Activated CD4-positive, alpha-beta T cell treated with anti-CD3 and anti-CD28 coated beads, Interleukin-2, amount 10 ng/mL, durations not matched to agents 24 days and 14 days (primary cell): ENCODE measurements at regions not wholly inside any gene's neighbourhood (a gene's known extent, or its start where the extent isn't known, plus 50 kb on each side); places are given as distances from the start of the nearest gene placed in this dataset.

Experiments
- DNase-seq: peaks from one replicate; pipeline ENCODE4 v3.0.0; 2022
- H3K27ac Mint-ChIP-seq: one replicate; pipeline ENCODE4 v1.8.0; 2022; ENCODE audit warnings: mild to moderate bottlenecking, mixed read lengths
- H3K27me3 Mint-ChIP-seq: one replicate; pipeline ENCODE4 v1.8.0; 2022; ENCODE audit warnings: mixed read lengths
- H3K36me3 Mint-ChIP-seq: one replicate; pipeline ENCODE4 v1.8.0; 2022; ENCODE audit warnings: low read depth, mild to moderate bottlenecking, mixed read lengths
- H3K4me1 Mint-ChIP-seq: one replicate; pipeline ENCODE4 v1.8.0; 2021; ENCODE audit warnings: mixed read lengths
- H3K4me3 Mint-ChIP-seq: one replicate; pipeline ENCODE4 v1.8.0; 2022; ENCODE audit warnings: mild to moderate bottlenecking, moderate library complexity, mixed read lengths
- H3K9me3 Mint-ChIP-seq: one replicate; pipeline ENCODE4 v1.8.0; 2021; ENCODE audit warnings: mixed read lengths
- intact Hi-C: fragments of 100-400 bp; cut with micrococcal nuclease; formaldehyde crosslinking; loops from one replicate; pipeline ENCODE4 v1.15.1; 2023

GRCh38 chr16:87094556-87094865 is 222.7 kb downstream of the C16orf95 start:
- intact Hi-C loops = no loop called here
- DNase-seq = no peak
- H3K36me3 Mint-ChIP-seq = no peaks in the 10 kb centered on the region
- no peak overlapping the region for H3K27ac Mint-ChIP-seq
- no peaks in the 10 kb centered on the region for H3K27me3 Mint-ChIP-seq
- H3K9me3 Mint-ChIP-seq = no peaks in the 10 kb centered on the region
- H3K4me3 Mint-ChIP-seq = no peak overlapping the region
- H3K4me1 Mint-ChIP-seq = no peaks in the 10 kb centered on the region

- Mint-ChIP-seq H3K9me3 (no peaks in the 10 kb centered on the region), H3K27ac (no peak overlapping the region), H3K4me3 (no peak overlapping the region), H3K4me1 (no peaks in the 10 kb centered on the region), H3K36me3 (no peaks in the 10 kb centered on the region), H3K27me3 (no peaks in the 10 kb centered on the region)
- intact Hi-C loops = no loop called here
- DNase-seq = no peak
These were observed 221.9 kb downstream of the C16orf95 start for GRCh38 chr16:87095271-87095670.

DNA sequence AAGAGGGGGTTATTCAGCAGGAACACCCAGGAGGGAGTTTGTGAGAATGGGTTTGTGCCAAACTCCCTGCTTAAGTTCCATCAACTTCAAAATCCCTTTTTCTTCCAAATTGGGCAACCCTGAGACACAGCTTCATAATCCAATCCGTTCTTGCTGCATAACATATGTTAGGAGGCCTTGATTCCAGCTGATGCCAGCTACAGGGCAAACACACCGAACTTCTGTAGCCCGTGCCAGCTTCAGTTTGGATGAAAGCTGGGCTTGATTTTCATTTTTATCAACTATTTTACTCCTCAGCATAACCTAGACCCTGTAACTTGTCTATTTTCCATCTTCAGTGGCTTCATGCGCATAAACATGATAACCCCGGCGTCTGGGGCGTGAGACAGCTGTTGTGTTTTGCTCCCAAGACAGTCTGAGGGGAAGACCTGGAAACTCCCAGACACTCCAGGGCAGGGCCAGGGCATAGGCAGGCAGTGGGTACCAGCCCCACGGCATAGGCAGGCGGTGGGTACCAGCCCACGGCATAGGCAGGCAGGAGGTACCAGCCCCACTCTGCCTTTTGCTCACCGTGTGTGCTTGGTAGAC is 220.4 kb downstream of the C16orf95 start:
- Mint-ChIP-seq H3K4me3 (no peak overlapping the region), H3K4me1 (no peaks in the 10 kb centered on the region), H3K27me3 (no peaks in the 10 kb centered on the region), H3K9me3 (no peaks in the 10 kb centered on the region), H3K27ac (no peak overlapping the region), H3K36me3 (no peaks in the 10 kb centered on the region)
- intact Hi-C loops = no loop called here
- DNase-seq = no peak

DNA sequence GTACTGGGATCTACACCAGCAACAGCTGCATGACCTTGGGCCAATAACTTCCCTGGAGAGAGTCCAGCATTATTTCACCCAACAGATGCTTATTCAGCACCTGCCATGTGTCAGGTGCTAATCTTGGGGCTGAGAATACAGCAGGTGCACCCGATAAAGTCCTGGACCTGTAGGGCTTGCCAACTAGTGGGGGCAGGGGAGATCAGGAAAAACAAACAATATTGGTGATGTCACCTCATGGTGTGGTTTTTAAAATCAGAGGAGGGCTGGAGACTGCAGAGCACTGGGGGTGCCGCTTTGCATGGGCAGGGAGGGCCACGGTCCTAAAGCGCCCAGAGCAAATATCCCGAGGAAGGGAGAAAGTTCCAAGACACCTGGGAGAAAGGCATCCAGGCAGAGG is 218.8 kb downstream of the C16orf95 start:
- intact Hi-C loops = no loop called here
- no peak overlapping the region for H3K27ac Mint-ChIP-seq
- no peaks in the 10 kb centered on the region for H3K9me3 Mint-ChIP-seq
- H3K27me3 Mint-ChIP-seq = no peaks in the 10 kb centered on the region
- H3K36me3 Mint-ChIP-seq = no peaks in the 10 kb centered on the region
- no peak for DNase-seq
- H3K4me1 Mint-ChIP-seq = no peaks in the 10 kb centered on the region
- H3K4me3 Mint-ChIP-seq = no peak overlapping the region

GRCh38 chr16:87098976-87099720 is 218.0 kb downstream of the C16orf95 start:
- Mint-ChIP-seq H3K27ac (no peak overlapping the region), H3K9me3 (no peaks in the 10 kb centered on the region), H3K36me3 (no peaks in the 10 kb centered on the region), H3K4me3 (no peak overlapping the region), H3K27me3 (no peaks in the 10 kb centered on the region), H3K4me1 (no peaks in the 10 kb centered on the region)
- no peak for DNase-seq
- intact Hi-C loops = no loop called here

GRCh38 chr16:87100306-87101058 is 216.7 kb downstream of the C16orf95 start:
- intact Hi-C loops = no loop called here
- Mint-ChIP-seq H3K4me3 (no peak overlapping the region), H3K9me3 (no peaks in the 10 kb centered on the region), H3K27me3 (peaks cover 2% of the 10 kb centered on the region), H3K27ac (no peak overlapping the region), H3K36me3 (no peaks in the 10 kb centered on the region), H3K4me1 (no peaks in the 10 kb centered on the region)
- no peak for DNase-seq

DNA sequence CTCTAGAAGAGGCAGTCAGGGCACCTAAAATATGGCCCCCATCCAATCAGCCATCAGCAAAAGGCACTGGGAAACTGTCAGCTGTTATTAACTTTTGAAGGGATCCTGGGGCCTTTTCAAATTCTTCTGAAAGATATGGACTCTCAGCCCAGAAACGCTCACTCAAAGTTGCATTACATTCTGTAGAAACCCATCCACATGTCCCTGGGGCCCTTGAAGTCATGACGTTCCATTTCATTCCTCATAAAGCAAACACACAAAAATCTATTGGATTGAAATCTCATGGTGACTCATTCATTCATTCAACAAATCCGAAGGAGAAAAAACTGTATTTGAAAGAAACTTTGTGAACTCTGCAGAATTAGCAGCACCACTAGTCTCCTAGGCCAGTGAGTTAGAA is 215.3 kb downstream of the C16orf95 start:
- Mint-ChIP-seq H3K36me3 (no peaks in the 10 kb centered on the region), H3K4me3 (no peak overlapping the region), H3K27ac (no peak overlapping the region), H3K9me3 (no peaks in the 10 kb centered on the region), H3K27me3 (peaks cover 2% of the 10 kb centered on the region), H3K4me1 (no peaks in the 10 kb centered on the region)
- intact Hi-C loops = no loop called here
- DNase-seq = no peak

GRCh38 chr16:87107201-87107600 is 210.0 kb downstream of the C16orf95 start:
- Mint-ChIP-seq H3K27me3 (peaks cover 3% of the 10 kb centered on the region), H3K4me1 (no peaks in the 10 kb centered on the region), H3K9me3 (no peaks in the 10 kb centered on the region), H3K36me3 (no peaks in the 10 kb centered on the region), H3K4me3 (no peak overlapping the region), H3K27ac (no peak overlapping the region)
- intact Hi-C loops = no loop called here
- no peak for DNase-seq

DNA sequence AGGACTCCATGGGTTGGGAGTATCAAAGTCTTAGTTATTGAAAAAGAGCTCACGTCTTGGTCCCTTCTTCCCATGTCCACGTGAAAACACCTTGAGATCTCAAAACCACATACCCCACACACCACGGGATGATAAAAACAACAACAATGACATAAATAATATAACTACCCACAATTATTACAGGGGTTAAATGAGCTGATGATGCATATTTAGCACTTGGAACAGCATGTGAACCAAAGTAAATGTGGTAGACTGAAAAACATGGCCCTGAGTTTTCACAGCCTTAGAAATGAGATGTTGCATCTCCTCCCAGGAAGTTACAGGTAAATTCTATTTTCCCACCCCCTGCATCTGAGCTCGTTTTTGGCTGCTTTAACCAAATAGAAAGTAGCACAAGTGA is 208.9 kb downstream of the C16orf95 start:
- intact Hi-C loops = no loop called here
- no peaks in the 10 kb centered on the region for H3K9me3 Mint-ChIP-seq
- DNase-seq = no peak
- H3K27me3 Mint-ChIP-seq = peaks cover 3% of the 10 kb centered on the region
- H3K4me1 Mint-ChIP-seq = no peaks in the 10 kb centered on the region
- H3K36me3 Mint-ChIP-seq = no peaks in the 10 kb centered on the region
- H3K4me3 Mint-ChIP-seq = no peak overlapping the region
- H3K27ac Mint-ChIP-seq = no peak overlapping the region

DNA sequence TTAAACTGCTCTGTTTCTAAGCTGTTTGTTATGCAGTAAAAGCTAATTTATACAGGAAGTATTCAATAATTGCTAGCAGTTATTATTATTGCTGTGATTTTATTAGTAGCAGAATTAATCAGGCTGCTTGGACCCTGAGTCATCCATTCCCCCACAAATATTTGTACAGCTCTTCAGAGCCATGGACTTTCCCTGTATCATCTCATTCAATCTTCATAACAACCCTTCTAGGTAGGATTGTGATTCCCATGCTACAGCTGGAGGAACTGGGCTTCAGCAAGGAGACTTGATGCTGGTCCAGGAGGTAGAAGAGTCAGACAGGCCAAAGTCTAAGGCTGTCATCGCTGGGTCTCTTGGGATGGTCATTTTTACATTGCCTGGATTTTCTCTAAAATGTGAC is 208.3 kb downstream of the C16orf95 start:
- Mint-ChIP-seq H3K27ac (no peak overlapping the region), H3K4me3 (no peak overlapping the region), H3K9me3 (no peaks in the 10 kb centered on the region), H3K4me1 (no peaks in the 10 kb centered on the region), H3K27me3 (peaks cover 3% of the 10 kb centered on the region), H3K36me3 (no peaks in the 10 kb centered on the region)
- DNase-seq = no peak
- intact Hi-C loops = no loop called here

DNA sequence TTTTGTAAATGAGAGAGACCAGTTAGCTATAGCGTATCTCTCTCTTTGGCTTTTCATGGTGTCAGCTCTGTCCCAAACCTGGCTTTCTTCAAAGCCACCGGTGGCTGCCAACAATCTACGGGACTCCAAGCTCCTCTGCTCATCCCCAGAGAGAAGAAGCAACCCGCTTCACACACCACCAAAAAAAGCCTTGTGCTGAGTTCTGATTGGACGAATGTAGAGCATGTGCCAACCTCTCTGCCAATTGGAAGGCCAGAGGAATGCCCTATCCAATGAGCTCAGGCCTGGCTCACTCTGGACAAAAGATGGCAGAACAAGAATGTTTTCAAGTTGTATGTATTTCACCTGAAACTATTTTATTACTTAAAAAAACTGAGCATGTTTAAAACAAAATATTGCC is 202.4 kb downstream of the C16orf95 start:
- intact Hi-C loops = no loop called here

GRCh38 chr16:87115646-87116045 is 201.5 kb downstream of the C16orf95 start:
- H3K36me3 Mint-ChIP-seq = no peaks in the 10 kb centered on the region
- H3K27me3 Mint-ChIP-seq = peaks cover 16% of the 10 kb centered on the region
- intact Hi-C loops = no loop called here
- H3K9me3 Mint-ChIP-seq = no peaks in the 10 kb centered on the region
- no peaks in the 10 kb centered on the region for H3K4me1 Mint-ChIP-seq
- no peak for DNase-seq
- H3K27ac Mint-ChIP-seq = no peak overlapping the region
- no peak overlapping the region for H3K4me3 Mint-ChIP-seq

More for the DNA sequence above, 202.4 kb downstream of the C16orf95 start:
- Mint-ChIP-seq H3K36me3 (no peaks in the 10 kb centered on the region), H3K4me3 (no peak overlapping the region), H3K4me1 (no peaks in the 10 kb centered on the region), H3K27ac (no peak overlapping the region), H3K9me3 (no peaks in the 10 kb centered on the region), H3K27me3 (peaks cover 15% of the 10 kb centered on the region)
- DNase-seq = no peak

DNA sequence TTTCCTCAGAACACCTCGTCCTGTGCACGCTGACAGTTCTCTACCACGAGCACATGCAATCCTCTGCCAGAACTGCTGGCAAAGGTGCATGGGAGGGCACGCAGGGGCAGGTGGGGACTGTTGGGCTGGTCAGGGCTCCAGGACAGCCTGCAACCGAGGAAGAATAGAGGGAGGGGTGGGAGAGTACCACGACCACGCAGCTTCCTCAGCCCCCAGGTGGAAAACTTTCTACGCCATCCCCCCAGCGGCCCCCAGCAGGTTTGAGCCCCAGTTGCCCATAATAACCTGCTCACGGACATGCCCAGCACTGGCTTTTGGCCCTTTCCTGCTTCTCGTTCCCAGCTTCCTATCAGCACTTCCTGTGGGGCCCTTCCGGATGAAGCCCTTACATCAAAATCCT is 199.3 kb downstream of the C16orf95 start:
- Mint-ChIP-seq H3K4me1 (no peaks in the 10 kb centered on the region), H3K4me3 (no peak overlapping the region), H3K27me3 (peaks cover 16% of the 10 kb centered on the region), H3K27ac (no peak overlapping the region), H3K9me3 (no peaks in the 10 kb centered on the region), H3K36me3 (no peaks in the 10 kb centered on the region)
- intact Hi-C loops = no loop called here
- DNase-seq = no peak

GRCh38 chr16:87119168-87119567 is 198.0 kb downstream of the C16orf95 start:
- no peaks in the 10 kb centered on the region for H3K9me3 Mint-ChIP-seq
- no peak overlapping the region for H3K4me3 Mint-ChIP-seq
- H3K27ac Mint-ChIP-seq = no peak overlapping the region
- H3K27me3 Mint-ChIP-seq = peaks cover 16% of the 10 kb centered on the region
- intact Hi-C loops = no loop called here
- no peak for DNase-seq
- H3K4me1 Mint-ChIP-seq = no peaks in the 10 kb centered on the region
- no peaks in the 10 kb centered on the region for H3K36me3 Mint-ChIP-seq
